NCI-H1092 treated with DMSO at 0.1 percent for 48 hours (cell line): ENCODE measurements at regions not wholly inside any gene's neighbourhood (a gene's known extent, or its start where the extent isn't known, plus 50 kb on each side); places are given as distances from the start of the nearest gene placed in this dataset.

Experiments used
- DNase-seq: peaks from one replicate; lab custom pipeline; 2025; lab: John Stamatoyannopoulos, UW

DNA sequence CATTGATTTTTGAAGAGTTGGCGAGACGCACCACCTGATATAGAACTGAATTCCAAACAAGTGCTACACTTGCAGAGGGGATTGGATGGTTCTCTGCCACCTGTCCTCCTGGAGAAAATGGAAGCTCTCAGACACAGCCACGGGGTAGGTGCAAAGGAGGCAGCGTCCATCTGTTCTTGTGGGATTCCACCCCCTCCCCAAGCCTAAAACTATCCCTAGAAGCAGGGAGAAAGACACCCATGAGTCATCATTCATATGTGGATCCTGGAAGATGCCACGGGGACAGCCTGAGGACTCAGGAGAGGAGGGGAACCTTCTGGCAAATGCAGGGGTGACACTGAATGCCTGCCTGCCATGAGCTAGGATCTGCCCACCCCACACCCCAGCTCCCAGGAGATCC, 171.3 kb upstream of the CST7 start:
- no peak for DNase-seq

DNA sequence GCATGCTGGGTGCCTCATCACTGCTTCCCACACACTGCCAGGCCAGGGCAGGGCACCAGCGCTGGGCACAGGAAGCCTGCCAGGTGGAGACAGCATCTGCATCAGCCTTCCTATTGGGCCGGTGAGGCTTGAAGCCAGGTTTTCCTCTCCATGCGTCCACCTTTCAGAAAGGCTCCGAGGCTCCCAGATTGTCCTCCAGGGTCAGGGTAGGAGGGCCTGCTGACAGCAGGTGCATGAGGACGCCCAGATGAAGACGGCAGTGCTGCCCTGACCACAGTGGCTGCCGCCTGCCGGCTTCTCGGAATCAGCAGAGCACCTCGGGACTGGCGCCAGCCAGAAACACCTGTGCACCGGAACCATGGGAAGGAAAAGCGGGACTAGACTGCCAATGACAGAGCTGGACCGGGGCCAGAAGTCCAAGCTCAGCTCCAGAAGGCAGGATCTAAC, 170.5 kb upstream of the CST7 start:
- peak; percentile 63 for DNase-seq

DNA sequence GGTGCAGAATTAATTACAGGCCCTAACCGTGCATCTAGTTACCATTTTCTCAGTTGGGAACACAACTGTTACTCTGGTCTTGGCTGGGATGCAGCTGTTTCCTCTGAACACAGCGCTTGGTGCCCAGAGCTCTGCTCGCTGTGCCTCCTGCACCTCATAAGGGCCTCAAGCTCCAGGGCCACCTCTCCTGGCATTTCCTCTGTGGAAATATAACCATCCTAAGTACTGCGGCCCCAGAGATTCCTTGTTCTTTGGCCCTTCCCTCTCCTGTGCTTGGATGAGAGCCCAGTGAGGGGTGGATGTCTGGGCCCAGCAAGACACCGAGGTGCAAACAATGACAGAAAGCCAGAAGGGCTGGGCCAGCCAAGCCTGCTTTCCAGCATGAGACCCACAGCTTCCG, 169.9 kb upstream of the CST7 start:
- no peak for DNase-seq

DNA sequence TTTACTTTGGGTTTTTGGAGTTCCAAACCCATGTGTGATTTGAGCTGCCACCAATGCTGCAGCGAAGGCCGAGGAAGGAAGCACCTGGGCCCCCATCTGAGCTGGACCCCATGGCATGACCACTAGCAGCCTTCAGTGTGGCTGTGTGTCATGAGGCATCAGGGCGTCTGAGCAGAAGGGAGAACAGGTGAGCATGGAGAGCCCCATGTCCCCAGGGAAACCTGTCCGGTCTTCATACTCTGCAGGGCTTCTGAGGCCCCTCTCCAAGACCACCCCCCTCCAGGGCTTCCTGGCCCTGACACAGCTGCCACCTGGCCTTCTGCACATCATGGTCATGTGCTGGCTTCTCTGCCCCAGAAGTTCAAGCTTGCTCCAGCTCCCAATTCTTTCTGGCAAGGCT, 169.1 kb upstream of the CST7 start:
- no peak for DNase-seq

DNA sequence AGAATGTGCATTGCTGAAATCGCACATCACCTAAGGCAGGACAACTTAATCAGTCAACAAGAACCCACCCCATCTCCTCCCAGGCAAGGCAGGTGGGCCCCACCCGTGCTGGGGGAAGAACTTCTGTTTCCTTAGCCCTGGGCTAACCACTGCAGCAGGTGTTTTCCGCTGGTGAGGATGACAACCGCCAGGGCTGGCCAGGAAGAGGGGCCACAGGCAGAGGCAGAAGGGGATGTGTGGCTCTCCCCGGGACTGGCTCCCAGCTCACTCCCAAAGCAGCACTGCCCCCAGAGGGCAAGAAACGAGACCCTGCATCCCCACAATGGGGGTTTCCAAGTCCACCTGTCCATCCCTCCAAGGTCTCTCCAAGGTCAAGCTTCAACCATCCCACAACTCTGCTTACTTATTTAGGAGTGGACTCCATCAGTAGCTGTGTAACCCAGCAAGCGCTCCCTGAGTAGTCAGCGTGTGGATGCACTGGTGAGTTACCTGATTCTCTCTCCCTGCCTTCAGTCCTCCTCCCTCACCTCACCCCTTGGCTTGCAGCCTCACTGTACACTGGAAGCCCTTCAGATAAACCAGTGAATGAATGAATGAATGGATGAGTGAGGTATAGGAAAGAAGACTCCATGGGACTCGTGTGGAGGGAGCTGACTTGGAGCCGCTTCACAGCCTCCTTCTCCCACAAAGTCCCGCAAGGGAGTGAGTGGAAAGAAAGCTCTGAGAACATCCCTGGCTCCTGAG, 168.2 kb upstream of the CST7 start:
- no peak for DNase-seq

DNA sequence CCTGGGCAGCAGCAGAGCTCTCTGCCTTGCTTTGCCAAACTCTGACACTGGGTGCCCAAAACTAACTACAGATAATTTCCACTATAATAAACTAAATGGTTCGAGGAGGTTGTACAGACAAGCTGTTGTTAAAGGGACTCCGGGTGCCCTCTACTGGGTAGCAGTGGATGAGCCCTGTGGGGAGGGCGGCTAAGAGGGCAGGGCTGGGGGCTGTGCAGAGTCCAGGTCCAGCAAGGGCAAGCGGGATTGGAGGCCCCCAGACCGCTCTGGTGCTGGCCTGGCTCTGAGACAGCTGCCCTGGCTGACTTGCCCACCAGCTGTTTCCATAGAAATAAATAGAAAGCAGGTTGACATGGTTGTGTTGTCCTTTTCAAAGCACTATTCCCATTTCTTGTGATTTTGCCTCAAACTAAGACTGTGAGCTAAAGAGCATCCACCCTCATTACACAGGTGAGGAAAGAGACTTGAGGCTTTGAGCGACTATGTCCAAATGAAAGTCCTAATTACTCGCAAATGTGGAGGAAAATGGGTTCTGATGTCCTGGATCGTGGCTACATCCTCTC, 167.6 kb upstream of the CST7 start:
- DNase-seq: peak; percentile 27

DNA sequence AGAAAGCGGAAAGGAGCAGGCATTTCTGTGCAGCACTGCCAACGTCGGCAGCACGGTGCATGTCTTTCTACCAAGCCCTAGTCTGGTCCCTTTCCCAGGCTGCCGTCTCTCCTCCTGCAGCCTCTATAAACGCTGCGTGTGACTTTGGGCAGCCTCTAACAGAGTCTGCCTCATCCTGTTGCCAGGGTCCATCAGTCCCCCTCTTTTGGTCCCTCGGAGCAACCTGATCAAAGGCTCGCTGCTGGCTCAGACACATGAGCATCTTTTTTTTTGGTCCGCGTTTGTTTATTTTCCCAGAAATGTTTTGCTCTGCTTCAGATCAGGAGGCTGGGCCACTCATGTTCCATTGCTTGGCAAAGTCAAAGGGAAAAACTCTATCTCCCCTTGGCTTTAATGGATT, 166.8 kb upstream of the CST7 start:
- DNase-seq: no peak

DNA sequence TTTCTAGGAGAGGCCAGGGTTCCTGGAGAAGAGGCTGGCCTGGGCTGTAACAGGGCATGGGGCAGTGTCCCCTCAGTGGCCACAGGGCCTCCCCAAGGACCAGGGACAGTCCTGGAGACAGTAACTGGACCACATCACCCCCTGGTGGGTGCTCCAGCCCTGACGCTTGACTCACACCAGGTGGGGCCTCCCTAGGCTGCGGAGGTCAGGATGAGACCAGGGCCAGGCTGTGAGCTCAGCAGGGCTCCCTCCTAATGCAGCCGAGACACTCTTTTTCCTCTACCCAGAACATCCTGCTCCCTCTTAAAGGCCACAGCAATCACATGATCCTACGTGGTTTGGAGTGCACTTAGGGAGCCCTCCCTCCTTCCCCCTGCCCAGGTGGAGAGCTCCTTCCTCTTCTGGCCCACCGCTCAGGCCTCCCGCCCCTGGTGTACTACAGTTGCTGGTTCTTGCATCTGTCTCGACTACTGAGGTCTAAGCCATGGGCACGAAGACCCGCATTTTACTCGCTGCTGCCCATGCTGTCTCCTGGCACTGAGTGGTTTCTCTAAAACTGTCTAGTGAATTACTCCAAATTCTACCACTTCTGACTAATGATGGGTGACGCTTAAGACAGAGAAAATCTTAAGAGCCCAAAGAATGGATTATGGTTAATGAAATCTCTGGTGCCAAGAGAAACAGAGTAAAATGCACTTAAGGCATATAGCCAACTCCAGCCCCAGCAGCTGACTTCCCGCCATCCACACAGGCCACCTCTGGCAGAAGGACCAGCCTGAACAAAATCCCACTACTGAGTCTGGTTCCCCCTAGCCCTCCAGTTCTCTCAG, 166.1 kb upstream of the CST7 start:
- DNase-seq: no peak

DNA sequence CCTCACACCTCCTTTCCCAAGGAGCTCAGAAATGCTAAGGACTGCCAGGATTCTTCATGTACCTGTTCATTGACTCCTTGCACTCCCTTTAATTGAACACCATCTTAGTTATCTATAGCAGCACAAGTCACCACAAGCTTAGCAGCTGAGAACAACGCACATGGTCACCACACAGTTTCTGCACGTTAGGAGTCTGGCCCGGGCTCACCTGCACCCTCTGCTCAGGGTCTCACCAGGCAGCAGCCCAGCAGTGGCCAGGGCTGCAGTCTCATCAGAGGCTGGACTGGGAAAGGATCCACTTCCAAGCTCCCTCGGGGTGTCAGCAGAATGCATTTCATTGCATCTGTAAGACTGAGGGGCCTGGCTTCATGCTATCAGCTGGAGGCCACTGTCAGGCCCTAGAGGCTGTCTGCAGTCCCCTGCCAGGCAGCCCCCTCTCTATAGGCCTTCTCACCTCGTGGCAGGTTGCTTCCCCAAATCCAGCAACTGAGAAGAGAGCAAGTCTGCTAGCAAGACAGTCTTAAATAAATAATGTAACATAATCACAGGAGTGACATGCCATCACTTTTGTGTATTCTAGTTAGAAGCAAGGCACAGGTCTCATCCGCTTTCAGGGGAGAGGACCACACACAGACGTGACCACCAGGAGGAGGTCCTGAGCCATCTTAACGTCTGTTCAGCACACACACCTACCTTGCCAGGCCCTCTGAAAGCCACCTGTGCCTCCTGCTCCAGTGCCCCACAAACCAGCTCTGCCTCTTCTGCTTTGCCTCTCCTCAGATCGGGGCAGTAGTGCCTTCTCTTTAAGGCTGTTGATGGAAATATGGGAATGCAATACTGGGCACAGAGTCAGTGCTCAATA, 165.2 kb upstream of the CST7 start:
- peak; percentile 15 for DNase-seq

DNA sequence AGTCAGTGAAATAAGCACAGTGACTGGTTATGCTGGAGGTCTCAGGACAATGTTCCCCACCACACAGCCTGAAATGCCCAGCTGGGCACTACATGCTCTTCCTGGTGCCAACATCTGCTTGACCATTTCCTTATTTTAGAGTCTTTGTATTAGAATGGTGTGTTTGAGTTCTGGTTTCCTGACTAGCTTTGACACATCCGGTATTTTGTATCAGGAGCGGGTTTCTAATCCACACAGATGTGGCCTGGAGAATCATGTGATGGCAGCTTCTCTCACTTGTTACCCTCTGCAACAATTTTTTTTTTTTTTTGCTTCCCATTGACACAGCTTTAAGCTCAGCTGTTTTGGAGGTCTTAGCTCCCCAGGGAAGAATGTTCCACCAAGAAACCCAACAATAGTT, 164.5 kb upstream of the CST7 start:
- no peak for DNase-seq

DNA sequence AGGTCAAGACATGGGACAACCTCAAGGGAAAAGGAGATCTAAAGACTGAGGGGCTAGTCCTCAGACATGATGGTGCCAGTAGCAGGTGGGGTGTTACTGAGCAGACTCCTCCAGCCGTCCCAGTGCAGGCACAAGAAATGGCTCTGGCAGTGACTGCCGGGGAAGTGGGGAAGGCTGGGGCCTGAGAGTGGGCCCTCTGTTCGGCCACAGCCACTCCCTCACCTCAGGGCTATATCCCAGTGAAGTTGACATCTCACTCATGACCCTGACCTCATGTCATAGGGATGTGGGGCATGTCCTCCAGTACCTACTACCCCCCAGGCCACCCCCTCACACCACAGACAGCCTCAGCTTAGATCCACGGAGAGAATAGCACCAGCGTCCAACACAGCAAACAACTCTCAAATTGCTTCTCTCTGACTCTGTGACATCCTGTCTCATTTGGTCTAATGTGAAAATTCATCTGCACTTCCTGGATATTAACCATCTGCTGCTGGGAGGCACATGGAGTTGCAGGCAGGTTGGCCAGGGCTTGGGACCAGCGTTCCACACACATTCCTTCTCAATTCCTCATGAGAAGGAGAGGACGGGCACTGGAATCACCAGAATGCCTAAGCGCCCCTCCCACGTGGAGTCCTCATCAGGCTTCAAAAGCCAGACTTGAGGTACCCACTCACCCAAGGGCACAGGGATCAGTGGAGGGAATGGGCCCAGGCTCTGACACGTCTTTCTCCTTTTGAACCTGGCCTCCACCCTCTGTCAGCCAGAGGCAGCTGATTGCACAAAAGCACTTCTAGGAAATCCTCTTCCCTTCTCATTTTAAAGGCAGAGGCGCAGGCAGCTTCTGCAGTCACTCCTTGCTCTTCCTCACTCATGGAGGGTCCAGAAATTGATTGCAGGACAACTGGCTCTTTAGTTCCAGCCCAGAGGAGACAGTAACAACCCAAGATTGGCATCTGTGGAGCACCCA, 163.6 kb upstream of the CST7 start:
- DNase-seq: no peak

DNA sequence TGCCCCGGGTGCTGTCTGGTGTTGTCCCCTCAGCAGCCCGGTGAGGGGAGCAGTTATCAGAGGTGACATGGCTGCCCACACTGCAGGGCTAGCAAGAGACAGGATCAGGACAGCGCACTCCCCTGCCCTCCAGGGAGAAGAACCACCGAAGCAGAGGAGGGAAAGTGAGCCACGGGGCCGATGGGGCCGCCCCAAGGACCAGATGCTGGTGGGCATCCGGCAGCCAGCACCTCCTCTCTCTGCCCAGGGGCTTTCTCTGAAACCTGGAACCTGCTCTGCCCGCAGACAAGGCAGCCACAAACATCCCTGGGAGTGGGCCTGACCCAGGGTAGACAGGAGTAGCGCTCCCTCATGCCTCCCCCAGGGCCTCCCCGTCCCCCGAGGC, 163.0 kb upstream of the CST7 start:
- DNase-seq: no peak

DNA sequence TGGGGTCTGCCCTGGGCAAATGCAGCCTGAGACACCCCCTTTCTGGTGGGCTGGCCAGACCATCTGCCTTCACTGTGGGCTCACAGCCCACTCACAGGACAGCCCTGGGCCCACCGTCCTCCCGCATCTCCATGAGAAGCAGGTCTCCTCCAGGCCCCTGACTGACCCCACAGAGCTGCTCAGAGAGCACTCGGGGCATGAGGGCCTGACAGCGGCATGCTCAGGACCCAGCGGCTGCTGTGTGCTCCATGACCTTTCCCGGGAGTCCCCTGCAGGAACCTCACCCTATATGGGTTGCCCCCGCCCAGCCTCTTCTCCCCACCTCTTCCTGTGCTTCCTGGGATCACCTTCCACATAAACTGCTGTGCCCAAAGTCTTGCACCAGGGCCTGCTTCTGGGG, 162.4 kb upstream of the CST7 start:
- DNase-seq: no peak

DNA sequence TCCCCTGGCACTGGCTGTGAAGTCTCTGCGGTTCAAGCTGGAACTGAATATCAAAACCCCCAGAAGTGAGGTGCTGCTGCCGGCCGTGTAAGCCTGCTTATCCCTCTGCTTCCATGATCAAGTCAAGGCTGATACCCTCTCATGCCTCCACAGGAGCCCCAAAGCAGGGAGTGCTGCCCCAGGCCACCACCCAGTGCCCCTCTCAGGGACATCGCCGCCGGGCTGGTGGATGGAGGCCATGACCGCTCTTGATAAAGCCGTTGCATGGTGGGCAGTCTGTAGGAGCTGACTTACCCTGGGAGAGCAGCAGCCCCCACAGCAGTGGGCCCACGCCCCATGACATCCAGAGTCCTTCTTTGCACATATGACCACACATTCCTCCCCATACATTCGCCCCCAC, 162.0 kb upstream of the CST7 start:
- no peak for DNase-seq

DNA sequence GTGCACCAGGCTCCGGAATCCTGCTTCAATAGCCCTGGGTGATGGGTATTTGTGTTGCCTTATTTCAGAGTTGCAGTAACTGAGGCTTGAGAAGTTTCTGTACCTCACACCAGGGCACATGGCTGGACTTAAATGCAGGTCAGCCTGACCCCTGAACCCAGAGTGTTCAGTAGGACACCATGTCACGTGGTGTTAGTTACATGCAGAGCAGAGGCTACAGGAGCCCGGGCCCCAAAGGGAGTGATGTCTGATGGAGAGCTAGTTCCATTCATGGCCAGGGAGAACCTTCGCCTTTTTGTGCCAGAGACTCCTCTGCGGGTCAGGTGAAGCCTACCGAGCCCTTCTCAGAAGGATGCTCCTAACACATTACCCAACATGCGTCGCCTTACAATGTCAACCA, 161.4 kb upstream of the CST7 start:
- DNase-seq: no peak

DNA sequence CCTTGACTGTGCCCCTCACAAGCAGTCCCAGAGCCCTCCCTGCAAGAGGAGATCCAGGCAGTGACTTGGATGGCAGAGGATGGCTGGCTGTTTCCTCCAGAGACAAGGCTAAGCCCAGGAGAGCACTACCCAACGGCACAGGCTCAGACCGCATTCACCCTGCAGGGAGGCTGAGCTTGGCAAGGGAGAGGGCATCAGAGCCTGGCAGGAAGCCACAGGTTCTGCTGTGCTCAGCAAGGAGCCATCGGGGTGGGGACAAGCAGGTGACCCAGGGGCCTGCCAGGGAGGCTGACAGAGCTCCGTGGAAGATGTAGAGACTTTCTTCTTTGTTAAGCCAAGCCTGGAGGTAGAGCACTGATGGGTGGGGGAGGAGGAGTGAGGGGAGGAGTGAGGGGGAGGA, 159.2 kb upstream of the CST7 start:
- DNase-seq: no peak

DNA sequence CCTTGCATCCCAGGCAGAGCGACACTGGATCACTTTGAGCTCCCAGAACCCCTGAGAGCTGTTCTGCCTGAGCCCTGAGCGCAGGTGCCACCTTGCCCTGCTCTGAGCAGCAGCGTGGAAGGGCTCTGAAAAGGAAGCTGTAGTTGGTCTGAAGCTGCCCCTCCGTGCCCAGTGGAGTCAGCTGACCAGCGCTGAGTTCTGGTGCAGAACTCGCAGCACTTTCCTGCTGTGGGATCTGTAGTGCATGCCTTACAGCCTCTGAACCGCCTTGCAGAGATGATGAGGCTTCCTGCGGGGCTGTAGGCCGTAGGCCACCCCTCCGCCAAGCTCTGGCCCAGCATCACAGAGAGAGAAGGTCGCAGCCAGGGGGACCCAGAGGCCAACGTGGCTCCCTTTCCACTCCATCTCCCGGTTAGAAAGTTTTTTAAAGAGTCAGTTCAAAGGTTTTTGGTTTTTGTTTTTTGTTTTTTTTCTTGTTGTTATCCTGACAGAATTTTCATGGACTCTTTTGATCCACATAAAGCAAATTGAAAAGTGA, 158.3 kb upstream of the CST7 start:
- no peak for DNase-seq

DNA sequence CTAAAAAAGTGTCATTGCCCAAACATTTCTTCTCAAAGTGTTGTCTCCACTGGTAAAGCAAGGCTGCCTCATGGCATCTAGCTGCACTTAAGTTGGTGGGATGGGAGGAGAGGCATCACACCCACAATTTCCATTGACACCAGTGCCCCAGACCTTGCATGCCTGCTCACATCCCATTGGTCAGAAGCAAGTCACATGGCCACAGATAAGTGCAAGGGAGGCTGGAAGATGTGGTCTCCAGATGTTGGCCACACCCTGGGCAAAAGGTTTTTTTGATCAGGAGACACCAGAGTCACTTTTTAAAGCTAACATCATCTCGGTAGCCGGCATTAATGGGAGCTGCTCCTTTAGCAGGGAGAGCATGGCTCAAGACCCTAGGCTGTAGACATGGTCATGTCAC, 157.1 kb upstream of the CST7 start:
- DNase-seq: no peak

DNA sequence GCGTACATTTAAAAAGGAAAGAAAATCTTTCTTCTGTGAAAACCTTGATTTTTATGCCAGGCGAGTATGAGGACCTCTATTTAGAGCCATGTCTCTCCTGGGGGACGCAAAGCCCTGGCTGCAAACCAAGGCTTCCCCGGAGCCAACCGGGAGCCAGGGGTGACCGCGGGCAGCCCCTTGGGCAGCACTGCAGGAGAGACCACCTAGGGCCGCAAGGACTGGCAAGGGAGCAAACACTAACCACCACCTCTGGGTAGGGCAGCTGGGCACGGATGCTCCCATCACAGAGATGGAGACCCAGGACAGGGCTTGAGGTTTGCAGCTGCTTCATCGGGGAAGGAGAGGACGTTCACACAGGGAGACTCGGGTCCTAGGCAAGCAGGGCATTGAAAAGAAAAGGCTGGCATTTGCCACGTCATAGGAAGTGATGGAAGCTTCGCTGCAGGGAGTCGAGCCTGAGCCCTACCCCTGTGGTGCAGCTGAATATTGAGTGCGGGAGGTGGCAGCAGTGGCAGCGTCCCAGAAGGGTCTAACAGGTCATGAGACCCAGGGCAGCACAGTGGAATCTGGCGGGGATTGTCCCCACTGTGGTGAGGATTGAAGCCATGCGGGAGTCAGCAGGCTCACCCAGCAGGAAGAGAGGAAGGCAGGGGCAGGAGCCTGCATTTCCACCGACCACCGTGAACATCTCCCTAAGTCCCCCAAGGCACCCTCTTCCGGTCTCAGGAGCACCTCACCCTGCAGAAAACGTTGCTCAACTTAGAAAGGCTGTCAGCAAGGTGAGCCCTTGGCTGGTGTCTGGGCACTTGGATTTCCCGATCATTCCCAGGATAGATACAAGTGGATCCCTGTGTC, 156.2 kb upstream of the CST7 start:
- no peak for DNase-seq

DNA sequence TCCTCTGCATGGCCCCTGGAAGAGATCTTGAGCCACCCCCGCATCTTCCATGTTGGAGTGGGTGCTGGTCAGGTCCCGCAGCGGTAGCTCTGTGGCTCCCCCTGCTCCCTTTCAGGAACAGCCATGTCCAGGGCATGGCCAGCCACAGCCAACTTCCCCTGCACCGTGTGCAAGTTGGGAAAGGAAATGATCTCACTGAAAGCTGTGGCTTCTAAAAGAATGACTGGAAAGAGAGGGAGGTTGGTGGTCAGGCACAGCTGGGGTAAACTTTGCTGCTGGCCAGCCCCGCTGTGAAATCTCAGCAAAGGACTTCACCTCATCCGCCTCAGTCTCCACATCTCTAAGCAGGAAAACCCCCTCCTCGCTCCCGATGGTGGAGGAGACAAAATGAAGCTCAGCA, 153.6 kb upstream of the CST7 start:
- no peak for DNase-seq
